H1 (cell line): ENCODE measurements at regions not wholly inside any gene's neighbourhood (a gene's known extent, or its start where the extent isn't known, plus 50 kb on each side); places are given as distances from the start of the nearest gene placed in this dataset.

Experiments used
- RNF2 ChIP-seq: fragments of 200-900, 300-1000 bp; sonication (generic); IDR thresholded peaks from 2 replicates; pipeline ENCODE4 v1.7.1; 2016; ENCODE audit warnings: borderline replicate concordance, low read depth, mild to moderate bottlenecking, antibody characterized with exemption, low read length; ENCODE audit not compliant: poor library complexity, severe bottlenecking; ENCODE audit errors: missing control alignments
- TF ChIP-seq, protein P1 (sequence below): IDR thresholded peaks from 2 replicates; pipeline ENCODE4 v1.6.1; 2012; ENCODE audit warnings: inconsistent platforms

DNA sequence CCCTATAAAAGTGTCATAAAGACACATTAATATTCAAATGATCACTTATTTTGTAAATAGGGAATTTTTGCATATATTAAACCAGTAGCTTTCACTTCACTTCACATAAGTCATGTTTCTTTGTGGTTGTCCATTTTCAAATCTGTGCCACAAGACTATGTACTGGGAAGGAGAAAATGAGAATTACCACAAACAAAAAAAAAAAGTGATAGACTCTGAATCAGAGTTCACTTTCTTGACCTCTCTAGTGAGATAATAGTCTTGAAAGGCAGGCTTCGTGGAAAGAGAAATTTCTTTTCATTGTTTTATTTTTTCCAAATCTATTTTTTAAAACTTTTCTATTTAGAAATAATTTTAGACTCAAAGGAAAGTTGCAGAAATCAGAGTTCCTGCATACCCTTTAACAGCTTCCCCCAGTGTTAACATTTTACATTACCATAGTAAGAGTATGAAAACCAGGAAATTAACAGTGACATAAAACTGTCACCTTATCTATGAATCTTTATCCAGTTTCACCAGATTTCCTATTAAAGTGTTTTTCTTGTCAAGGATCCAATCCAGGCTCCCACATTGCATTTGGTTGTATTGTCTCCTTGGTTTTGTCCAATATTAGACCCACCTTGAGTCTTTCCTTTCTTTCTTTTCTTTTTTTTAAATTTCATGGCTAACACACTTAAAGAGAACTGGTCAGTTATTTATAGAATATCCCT lies 215.4 kb upstream of the PGRMC2 start (continued):
- TF ChIP-seq, protein P1, sequence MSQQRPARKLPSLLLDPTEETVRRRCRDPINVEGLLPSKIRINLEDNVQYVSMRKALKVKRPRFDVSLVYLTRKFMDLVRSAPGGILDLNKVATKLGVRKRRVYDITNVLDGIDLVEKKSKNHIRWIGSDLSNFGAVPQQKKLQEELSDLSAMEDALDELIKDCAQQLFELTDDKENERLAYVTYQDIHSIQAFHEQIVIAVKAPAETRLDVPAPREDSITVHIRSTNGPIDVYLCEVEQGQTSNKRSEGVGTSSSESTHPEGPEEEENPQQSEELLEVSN, result no peak
- no peak for TF ChIP-seq RNF2
